Skeletal muscle cell (primary cell): ENCODE measurements at regions not wholly inside any gene's neighbourhood (a gene's known extent, or its start where the extent isn't known, plus 50 kb on each side); places are given as distances from the start of the nearest gene placed in this dataset.
"Not testable (repeated sequence)": the region's sequence is repeated elsewhere in the genome, so short reads cannot be mapped to it uniquely, and the experiment has no call there.

ENCODE experiments used
- DNase-seq: peaks from one replicate; pipeline ENCODE4 v3.0.0-alpha.2; 2010; ENCODE audit warnings: low read depth
- H3K4me3 ChIP-seq: 2 replicates; pipeline ENCODE4 v1.5.1; 2011; ENCODE audit warnings: low read depth, mild to moderate bottlenecking, control low read depth, low read length, moderate library complexity

- no peak for DNase-seq
- H3K4me3 ChIP-seq = no peak overlapping the region
These were observed 75.3 kb upstream of the ZC3H15 start for GRCh38 chr2:186410802-186411201.

- H3K4me3 ChIP-seq = no peak overlapping the region
- peak; percentile 85 for DNase-seq
These were observed 63.8 kb upstream of the ZC3H15 start for GRCh38 chr2:186422226-186422625.

GRCh38 chr2:186423481-186423880 is 62.6 kb upstream of the ZC3H15 start:
- no peak overlapping the region for H3K4me3 ChIP-seq
- no peak for DNase-seq

GRCh38 chr2:186424265-186424664 is 61.8 kb upstream of the ZC3H15 start:
- no peak overlapping the region for H3K4me3 ChIP-seq
- DNase-seq = no peak

- no peak for DNase-seq
- H3K4me3 ChIP-seq = no peak overlapping the region
These were observed 60.5 kb upstream of the ZC3H15 start for GRCh38 chr2:186425576-186425975.

GRCh38 chr2:186426153-186427016 is 59.7 kb upstream of the ZC3H15 start:
- DNase-seq = no peak
- H3K4me3 ChIP-seq = no peak overlapping the region

- not testable (repeated sequence) for DNase-seq
These were observed 59.1 kb upstream of the ZC3H15 start for GRCh38 chr2:186427017-186427350.

GRCh38 chr2:186427970-186428369 is 58.1 kb upstream of the ZC3H15 start:
- no peak for DNase-seq
- H3K4me3 ChIP-seq = no peak overlapping the region

More at GRCh38 chr2:186427017-186427350, 59.1 kb upstream of the ZC3H15 start:
- not testable (repeated sequence) for H3K4me3 ChIP-seq

- no peak overlapping the region for H3K4me3 ChIP-seq
- no peak for DNase-seq
These were observed 57.0 kb upstream of the ZC3H15 start for GRCh38 chr2:186429104-186429503.

- no peak overlapping the region for H3K4me3 ChIP-seq
- DNase-seq = no peak
These were observed 54.8 kb upstream of the ZC3H15 start for GRCh38 chr2:186431306-186431705.

- DNase-seq = no peak
These were observed 53.0 kb upstream of the ZC3H15 start for GRCh38 chr2:186433040-186433439.

GRCh38 chr2:186433777-186434432 is 52.2 kb upstream of the ZC3H15 start:
- no peak overlapping the region for H3K4me3 ChIP-seq
- no peak for DNase-seq

More at GRCh38 chr2:186433040-186433439, 53.0 kb upstream of the ZC3H15 start:
- no peak overlapping the region for H3K4me3 ChIP-seq
